ENCODE measurements at regions not wholly inside any gene's neighbourhood (a gene's known extent, or its start where the extent isn't known, plus 50 kb on each side); places are given as distances from the start of the nearest gene placed in this dataset.

DNA sequence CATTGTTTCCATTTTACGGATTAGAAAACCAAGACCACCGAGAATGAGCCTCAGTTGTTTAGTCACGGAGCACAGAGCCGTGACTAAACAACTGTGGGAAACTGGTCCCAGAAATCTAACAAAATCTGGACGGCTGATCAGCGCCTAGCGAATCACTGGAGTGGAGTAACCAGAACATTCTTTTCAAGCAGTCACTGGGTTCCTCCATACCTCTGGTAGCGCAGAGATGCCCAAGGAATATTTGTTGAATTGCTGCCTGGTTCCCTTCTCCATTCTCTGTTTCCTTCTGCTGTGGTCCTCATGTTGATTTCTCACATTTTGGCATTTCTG, 62.0 kb downstream of the GPX5 start:
- no peaks in the 10 kb centered on the region for H3K27me3 ChIP-seq (ENCODE audit: low read length)
- no peak overlapping the region for H3K9ac ChIP-seq (ENCODE audit: low read length)
- H4K20me1 ChIP-seq (ENCODE audit: low read depth, low read length) = no peaks in the 10 kb centered on the region
- no peak overlapping the region for H3K27ac ChIP-seq (ENCODE audit: low read depth, low read length)
- H3K36me3 ChIP-seq (ENCODE audit: low read length) = no peaks in the 10 kb centered on the region
- no peak overlapping the region for H2AFZ ChIP-seq (ENCODE audit: low read depth, low read length, severe bottlenecking)
- TF ChIP-seq, protein P1, sequence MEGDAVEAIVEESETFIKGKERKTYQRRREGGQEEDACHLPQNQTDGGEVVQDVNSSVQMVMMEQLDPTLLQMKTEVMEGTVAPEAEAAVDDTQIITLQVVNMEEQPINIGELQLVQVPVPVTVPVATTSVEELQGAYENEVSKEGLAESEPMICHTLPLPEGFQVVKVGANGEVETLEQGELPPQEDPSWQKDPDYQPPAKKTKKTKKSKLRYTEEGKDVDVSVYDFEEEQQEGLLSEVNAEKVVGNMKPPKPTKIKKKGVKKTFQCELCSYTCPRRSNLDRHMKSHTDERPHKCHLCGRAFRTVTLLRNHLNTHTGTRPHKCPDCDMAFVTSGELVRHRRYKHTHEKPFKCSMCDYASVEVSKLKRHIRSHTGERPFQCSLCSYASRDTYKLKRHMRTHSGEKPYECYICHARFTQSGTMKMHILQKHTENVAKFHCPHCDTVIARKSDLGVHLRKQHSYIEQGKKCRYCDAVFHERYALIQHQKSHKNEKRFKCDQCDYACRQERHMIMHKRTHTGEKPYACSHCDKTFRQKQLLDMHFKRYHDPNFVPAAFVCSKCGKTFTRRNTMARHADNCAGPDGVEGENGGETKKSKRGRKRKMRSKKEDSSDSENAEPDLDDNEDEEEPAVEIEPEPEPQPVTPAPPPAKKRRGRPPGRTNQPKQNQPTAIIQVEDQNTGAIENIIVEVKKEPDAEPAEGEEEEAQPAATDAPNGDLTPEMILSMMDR (IDR thresholded peaks at IDR 0.05; ENCODE audit: insufficient read depth, low read length, poor library complexity, severe bottlenecking) = no peak
- no peak for TF ChIP-seq EZH2phosphoT487 (conservative IDR thresholded peaks at IDR 0.05; ENCODE audit: low read length)
- H3K9me2 ChIP-seq (replicated peaks; ENCODE audit: insufficient read depth, low read length) = no peaks in the 10 kb centered on the region
- no peak overlapping the region for H3K4me2 ChIP-seq (ENCODE audit: low read depth, low read length, poor library complexity, severe bottlenecking)
- no peaks in the 10 kb centered on the region for H3F3A ChIP-seq (ENCODE audit: insufficient read depth)
- no peaks in the 10 kb centered on the region for H3K79me2 ChIP-seq (ENCODE audit: insufficient read depth, low read length)
- no peaks in the 10 kb centered on the region for H3K9me3 ChIP-seq (ENCODE audit: insufficient read depth, low read length)
- H3K4me3 ChIP-seq (ENCODE audit: insufficient read depth, low read length, poor library complexity, severe bottlenecking) = no peak overlapping the region

DNA sequence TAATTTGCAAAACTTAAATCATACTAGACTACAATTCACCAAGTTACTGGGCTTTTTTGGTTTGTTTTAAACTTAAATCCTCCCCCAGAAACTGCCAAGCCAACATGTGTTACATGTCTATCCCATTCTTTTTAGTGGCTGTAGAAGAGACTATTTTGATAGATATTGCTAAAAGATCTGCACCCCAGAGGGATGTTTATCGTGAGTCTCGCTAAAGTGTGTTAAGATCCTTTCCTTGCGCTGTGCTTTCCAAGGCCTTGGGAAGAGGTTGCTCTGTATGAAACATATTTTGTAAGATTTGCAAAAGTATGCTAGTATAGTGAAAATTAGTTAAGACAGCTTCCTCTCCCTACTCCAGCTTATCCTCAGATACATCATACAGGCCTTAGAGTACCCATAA, 63.0 kb downstream of the GPX5 start:
- Histone ChIP-seq H3K36me3 (ENCODE audit: low read length) (no peaks in the 10 kb centered on the region), H3K4me3 (ENCODE audit: insufficient read depth, low read length, poor library complexity, severe bottlenecking) (no peak overlapping the region), H3K4me2 (ENCODE audit: low read depth, low read length, poor library complexity, severe bottlenecking) (no peak overlapping the region), H3K9me3 (ENCODE audit: insufficient read depth, low read length) (no peaks in the 10 kb centered on the region), H3F3A (ENCODE audit: insufficient read depth) (no peaks in the 10 kb centered on the region), H3K9me2 (replicated peaks; ENCODE audit: insufficient read depth, low read length) (no peaks in the 10 kb centered on the region), H3K9ac (ENCODE audit: low read length) (no peak overlapping the region), H4K20me1 (ENCODE audit: low read depth, low read length) (no peaks in the 10 kb centered on the region), H3K79me2 (ENCODE audit: insufficient read depth, low read length) (no peaks in the 10 kb centered on the region), H3K27me3 (ENCODE audit: low read length) (no peaks in the 10 kb centered on the region), H2AFZ (ENCODE audit: low read depth, low read length, severe bottlenecking) (no peak overlapping the region), H3K27ac (ENCODE audit: low read depth, low read length) (no peak overlapping the region)
- TF ChIP-seq EZH2phosphoT487 (conservative IDR thresholded peaks at IDR 0.05; ENCODE audit: low read length) = no peak
- TF ChIP-seq, protein P1 (IDR thresholded peaks at IDR 0.05; ENCODE audit: insufficient read depth, low read length, poor library complexity, severe bottlenecking) = no peak

DNA sequence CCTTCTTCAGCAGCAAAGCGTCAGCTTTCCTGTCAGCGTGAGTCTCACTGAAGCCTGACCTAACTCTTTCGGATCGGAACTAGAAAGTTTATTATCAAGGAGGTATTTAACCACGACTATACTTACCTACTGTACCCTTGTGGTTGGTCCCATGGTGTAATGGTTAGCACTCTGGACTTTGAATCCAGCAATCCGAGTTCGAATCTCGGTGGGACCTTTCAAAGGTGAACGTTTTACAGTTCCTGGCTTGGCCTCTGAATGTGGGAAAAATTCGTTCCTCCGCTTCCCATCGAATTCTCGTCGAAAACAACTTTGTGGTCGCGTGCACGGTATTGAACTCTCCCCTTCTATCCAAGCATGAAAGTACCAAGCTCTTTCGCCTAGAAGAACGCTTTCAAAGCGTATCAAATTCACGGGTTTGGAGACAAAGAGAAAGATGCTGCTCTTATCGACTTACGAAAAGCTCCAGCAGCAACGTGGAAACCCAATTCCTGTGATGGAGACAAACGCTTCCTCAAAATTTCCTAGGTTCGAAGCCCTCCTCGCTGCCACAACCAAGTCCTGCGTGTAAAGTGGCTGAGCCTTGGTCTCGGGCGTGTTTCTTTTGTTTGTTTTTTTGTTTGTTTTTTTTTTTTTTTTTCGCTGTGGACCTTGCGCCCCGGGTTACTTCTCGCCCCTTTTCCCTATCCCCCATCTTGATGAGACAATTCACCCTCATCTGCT, 63.7 kb downstream of the GPX5 start:
- Histone ChIP-seq H3K4me2 (ENCODE audit: low read depth, low read length, poor library complexity, severe bottlenecking) (no peak overlapping the region), H3K9me2 (replicated peaks; ENCODE audit: insufficient read depth, low read length) (no peaks in the 10 kb centered on the region), H3K27ac (ENCODE audit: low read depth, low read length) (no peak overlapping the region), H3K4me3 (ENCODE audit: insufficient read depth, low read length, poor library complexity, severe bottlenecking) (no peak overlapping the region), H3K79me2 (ENCODE audit: insufficient read depth, low read length) (no peaks in the 10 kb centered on the region), H2AFZ (ENCODE audit: low read depth, low read length, severe bottlenecking) (no peak overlapping the region), H3K36me3 (ENCODE audit: low read length) (no peaks in the 10 kb centered on the region), H3K9me3 (ENCODE audit: insufficient read depth, low read length) (no peaks in the 10 kb centered on the region), H3K27me3 (ENCODE audit: low read length) (no peaks in the 10 kb centered on the region), H4K20me1 (ENCODE audit: low read depth, low read length) (no peaks in the 10 kb centered on the region), H3K9ac (ENCODE audit: low read length) (no peak overlapping the region), H3F3A (ENCODE audit: insufficient read depth) (no peaks in the 10 kb centered on the region)
- TF ChIP-seq, protein P1 (IDR thresholded peaks at IDR 0.05; ENCODE audit: insufficient read depth, low read length, poor library complexity, severe bottlenecking) = no peak
- TF ChIP-seq EZH2phosphoT487 (conservative IDR thresholded peaks at IDR 0.05; ENCODE audit: low read length) = no peak
